ENCODE measurements at regions not wholly inside any gene's neighbourhood (a gene's known extent, or its start where the extent isn't known, plus 50 kb on each side); places are given as distances from the start of the nearest gene placed in this dataset.
"Not testable (repeated sequence)": the region's sequence is repeated elsewhere in the genome, so short reads cannot be mapped to it uniquely, and the experiment has no call there.

DNA sequence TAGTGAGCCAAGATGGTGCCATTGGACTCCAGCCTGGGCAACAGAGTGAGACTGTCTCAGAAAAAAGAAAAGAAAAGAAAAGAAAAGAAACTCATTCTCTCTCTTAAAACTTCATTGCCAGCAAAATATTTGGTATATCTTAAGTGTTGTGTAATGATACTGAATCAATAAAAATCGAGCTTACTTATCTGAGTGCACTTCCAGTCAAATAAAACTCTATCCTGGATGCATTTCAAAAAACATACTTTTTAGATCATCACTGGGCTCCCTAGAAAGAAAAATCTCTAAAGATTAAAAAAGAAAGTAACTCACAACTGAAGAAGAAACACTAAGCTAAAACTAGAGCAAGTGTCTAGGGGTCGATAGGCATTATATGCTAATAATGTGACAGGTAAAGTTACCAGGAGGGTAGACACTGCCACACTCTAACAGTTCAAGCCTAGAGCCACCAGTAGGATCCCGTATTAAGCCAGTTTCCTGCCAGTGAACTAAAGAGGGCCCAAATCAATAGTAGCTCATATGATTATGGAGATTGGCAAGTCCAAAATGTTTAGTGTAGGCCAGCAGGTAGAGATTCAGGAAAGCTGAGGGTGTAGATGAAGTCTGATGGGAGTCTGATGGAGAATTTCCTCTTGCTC is 242.1 kb upstream of the CYRIA start:
- no peak for DNase-seq (ENCODE audit: low read depth)

DNA sequence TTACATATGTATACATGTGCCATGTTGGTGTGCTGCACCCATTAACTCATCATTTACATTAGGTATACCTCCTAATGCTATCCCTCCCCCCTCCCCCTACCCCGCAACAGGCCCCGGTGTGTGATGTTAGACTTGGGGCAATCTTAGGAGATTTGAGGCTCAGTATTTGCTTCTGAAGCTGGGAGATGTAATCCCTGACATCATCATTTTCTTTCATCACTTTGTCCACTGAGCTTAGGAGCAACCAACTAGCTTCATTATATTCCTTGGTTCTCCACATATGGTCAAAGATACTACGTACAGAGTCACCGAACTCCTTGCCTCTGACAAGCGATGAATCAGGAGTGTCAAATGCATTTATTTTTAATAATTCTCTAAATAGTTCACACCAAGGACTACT is 239.7 kb upstream of the CYRIA start:
- not testable (repeated sequence) for DNase-seq (ENCODE audit: low read depth)

DNA sequence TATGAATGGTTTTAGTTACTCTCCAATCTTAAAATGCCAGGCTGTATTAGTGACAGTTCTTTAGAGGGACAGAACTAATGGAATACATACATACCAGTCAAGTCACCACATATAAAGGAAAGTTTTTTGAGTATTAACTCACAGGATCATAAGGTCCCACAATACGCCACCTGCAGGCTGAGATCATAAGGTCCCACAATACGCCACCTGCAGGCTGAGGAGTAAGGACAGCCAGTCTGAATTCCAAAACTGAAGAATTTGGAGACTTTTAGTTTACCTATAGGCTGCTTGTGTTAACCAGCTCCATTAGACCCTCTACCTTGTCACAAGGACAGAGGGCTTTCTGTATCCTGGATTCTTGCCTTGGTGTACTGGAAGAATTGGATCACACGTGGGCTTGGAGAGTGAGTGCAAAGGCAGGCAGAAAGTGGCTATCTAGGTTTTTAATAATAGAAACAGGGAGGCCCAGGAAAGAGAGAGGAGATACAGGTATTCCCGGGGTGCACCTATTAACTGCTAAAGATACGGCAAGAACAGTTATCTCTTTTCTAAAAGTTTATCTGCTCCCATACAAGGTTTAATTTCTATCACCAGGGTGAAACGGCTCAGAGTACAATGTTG is 234.9 kb upstream of the CYRIA start:
- no peak for DNase-seq (ENCODE audit: low read depth)

- no peak for DNase-seq (ENCODE audit: low read depth)
Measured at GRCh38 chr2:16899958-16900357, 234.3 kb upstream of the CYRIA start.

- DNase-seq (ENCODE audit: low read depth): no peak
Measured at GRCh38 chr2:16890081-16890480, 224.4 kb upstream of the CYRIA start.

- DNase-seq (ENCODE audit: low read depth): no peak
Measured at GRCh38 chr2:16885027-16885426, 219.4 kb upstream of the CYRIA start.

DNA sequence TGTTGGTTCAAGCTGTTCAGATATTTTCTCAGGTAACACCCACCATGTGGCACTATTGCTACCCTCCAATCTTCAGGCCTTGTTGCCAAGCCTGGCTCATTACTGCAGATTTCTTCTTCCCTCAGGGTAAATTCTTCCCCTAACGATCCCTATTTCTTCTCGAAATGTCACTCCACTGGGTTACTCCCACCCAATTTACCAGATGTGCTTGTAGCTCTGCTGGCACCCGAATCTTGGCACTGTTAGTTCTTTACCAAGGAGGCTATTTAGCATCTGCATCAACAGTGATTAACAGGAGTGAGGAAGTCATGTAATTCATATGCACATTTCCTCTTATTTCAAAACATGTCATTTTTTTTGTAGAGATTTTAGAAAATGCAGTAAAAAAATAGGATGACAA is 217.1 kb upstream of the CYRIA start:
- DNase-seq (ENCODE audit: low read depth): no peak

DNA sequence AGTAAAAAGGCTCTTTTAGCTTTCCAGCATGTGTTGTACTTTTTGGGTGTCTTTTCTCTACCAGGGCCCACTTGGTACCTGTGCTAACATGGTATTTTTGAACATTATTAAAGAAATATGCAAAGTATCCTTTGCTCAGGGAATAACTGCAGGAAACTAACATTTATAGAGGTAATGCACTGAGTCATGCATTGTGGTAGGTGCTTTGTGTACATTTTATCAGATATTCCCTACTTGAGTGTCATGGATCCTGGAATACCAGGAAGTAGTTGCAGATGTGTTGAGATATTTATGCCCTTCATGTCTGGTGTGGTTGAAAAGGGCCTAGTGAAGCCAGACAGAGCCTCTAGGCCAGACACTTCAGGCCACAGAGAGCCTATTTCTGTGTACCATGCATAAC is 215.5 kb upstream of the CYRIA start:
- no peak for DNase-seq (ENCODE audit: low read depth)

- DNase-seq (ENCODE audit: low read depth): no peak
Measured at GRCh38 chr2:16871411-16871810, 205.8 kb upstream of the CYRIA start.

DNA sequence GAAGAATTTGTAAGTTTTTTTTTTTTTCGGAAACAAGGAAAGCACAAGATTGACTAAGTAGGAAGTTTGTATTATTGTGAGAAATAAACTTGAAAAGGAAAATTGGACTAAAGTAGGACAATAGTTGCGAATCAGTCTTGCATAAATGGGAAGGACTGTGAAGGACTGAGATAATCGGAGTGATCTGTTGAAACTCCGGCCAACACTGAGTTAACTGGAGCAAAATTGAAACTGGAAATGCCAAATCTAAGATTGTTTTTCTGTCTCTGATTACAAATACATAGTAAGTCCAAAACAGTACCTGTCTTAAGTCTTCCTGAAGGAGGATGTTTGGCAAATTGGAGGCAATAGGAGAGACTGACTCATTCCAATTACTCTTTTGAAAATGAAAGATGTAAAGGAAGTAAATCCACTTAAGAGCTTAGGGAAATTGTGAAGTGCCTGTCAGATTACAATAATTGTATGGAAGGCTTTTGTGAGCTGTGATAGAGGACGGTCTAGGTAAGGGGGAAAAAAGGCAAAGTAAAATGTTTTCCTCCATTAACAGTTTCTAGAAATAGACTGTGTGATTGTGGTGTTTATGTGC is 204.9 kb upstream of the CYRIA start:
- no peak for DNase-seq (ENCODE audit: low read depth)

DNA sequence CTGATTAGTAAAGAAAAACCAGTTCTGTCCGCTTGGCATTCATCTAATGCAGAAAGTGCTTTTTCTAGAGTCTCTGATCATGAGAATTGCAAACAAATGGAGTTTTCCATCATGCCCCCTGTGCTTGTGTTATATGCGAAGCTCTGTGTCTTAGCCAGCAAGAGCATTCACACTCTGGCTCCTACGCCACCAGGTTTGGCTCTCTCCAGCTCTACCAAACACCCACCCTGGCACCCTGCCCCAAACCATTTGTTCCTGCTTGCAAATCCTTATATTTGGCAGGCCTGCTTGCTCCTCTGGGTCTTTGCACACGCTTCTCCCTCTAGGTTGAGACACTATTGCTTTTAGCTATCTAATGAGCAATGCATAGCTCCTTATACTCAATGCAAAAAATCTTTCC is 204.1 kb upstream of the CYRIA start:
- DNase-seq (ENCODE audit: low read depth): no peak

- DNase-seq (ENCODE audit: low read depth): no peak
Measured at GRCh38 chr2:16862471-16862870, 196.8 kb upstream of the CYRIA start.

- no peak for DNase-seq (ENCODE audit: low read depth)
Measured at GRCh38 chr2:16861530-16861929, 195.9 kb upstream of the CYRIA start.

- DNase-seq (ENCODE audit: low read depth): no peak
Measured at GRCh38 chr2:16861111-16861510, 195.5 kb upstream of the CYRIA start.

- DNase-seq (ENCODE audit: low read depth): no peak
Measured at GRCh38 chr2:16860627-16861026, 195.0 kb upstream of the CYRIA start.

DNA sequence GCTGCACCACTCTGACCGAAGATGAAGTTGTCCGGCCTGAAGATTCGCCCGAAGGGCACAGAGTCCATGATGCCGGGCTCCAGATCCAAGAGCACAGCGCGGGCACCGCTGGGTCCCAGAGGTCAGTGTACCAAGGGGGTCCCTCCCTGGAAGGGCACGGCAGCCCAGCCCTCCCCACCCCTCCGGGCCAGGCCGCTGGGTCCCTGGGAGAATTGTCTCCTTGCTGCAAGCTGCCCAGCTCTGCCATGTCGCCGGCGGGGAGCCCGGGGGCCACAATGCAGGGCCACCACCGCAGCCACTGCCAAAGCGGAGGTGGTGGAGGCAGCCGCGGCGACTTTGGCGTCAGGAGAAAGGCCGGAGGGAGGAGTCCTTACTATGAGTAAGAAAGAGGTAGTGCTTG is 189.5 kb upstream of the CYRIA start:
- DNase-seq (ENCODE audit: low read depth): no peak

DNA sequence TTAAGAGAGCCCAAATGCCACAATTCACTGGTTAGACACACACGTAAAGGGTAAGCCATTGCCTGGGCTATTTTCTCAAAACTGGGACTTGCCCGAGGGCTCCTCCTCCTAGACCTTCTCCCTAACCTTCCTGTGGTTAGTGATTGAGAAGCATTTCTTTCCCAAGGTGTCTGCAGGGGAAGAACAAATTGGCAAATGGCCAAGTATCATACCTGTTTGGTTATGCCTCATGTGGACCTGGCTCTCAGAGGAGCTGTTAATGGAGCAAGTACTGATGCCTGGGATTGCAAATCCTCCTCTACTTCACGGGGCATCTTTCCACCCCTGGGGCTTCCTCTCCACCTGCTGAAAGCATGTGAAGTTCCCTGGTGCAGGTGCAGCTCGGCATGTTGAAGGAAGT is 187.5 kb upstream of the CYRIA start:
- no peak for DNase-seq (ENCODE audit: low read depth)

GRCh38 chr2:16852651-16853050 is 187.0 kb upstream of the CYRIA start:
- no peak for DNase-seq (ENCODE audit: low read depth)

DNA sequence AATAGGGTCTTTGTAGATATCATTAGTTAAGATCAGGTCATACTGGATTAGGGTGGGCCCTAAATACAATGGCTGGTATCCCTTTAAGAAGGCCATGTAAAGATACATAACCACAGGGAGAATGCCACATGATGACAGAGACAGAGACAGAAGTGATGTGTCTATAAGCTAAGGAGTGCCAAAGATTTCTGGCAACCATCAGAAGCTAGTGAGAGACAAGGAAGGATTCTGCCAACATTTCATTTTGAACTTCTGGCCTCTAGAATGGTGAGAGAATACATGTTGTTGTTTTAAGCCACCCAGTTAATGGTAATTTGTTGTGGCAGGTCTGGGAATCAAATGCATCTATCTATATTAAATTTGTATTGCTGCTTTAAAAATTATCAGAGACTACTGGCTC is 185.5 kb upstream of the CYRIA start:
- DNase-seq (ENCODE audit: low read depth): no peak

DNA sequence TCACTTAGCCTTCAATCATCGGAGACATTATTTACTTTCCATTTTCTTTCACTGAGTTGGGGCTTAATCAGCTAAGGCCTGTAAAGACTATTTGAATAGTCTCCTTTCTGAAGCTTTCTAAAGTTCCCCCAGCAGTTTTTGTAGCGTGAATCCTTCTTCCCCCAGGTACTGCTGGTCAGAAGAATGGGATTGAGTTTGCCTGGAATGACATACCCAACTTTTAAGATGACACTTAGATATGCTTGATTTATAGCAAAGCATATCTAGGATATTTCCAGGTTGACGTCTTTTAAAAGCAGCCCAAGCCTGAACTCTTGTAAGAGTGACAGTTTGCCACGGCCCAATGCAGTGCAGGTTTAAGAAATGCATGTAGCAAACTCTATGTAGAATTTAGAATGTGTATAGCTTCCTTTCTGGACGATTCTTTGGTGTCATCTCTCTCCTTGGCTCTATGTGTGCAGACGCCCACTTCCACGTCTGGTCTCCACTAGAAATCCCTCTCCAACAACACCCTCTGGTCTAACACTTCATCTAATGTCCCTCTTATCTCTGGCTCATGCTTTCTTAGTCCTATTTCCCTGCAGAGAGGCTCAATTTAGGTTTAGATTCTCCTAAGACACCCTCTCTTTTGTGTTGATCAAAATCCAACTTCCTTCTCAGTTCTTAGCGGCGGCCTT is 175.0 kb upstream of the CYRIA start:
- no peak for DNase-seq (ENCODE audit: low read depth)

- DNase-seq (ENCODE audit: low read depth): no peak
Measured at GRCh38 chr2:16832910-16833309, 167.3 kb upstream of the CYRIA start.

GRCh38 chr2:16828828-16829160 is 163.2 kb upstream of the CYRIA start:
- no peak for DNase-seq (ENCODE audit: low read depth)

Measured in forelimb muscle (tissue), 1 donor.